ENCODE measurements at regions not wholly inside any gene's neighbourhood (a gene's known extent, or its start where the extent isn't known, plus 50 kb on each side); places are given as distances from the start of the nearest gene placed in this dataset.

GRCh38 chr2:144163592-144163991, 356.3 kb downstream of the ZEB2 start:
- Mint-ChIP-seq H3K27me3 (ENCODE audit: low read depth) (no peaks in the 10 kb centered on the region), H3K4me1 (0 out of 4 replicates have a peak, but pooled peaks cover 2 to 3% of the 10 kb centered on the region in 2 experiments), H3K27ac (no peak overlapping the region), H3K36me3 (ENCODE audit: insufficient read depth in 1 of 3, low read depth in 3 of 3) (no peaks in the 10 kb centered on the region), H3K4me3 (no peak overlapping the region), H3K9me3 (no peaks in the 10 kb centered on the region)
- H3K9ac ChIP-seq (ENCODE audit: extremely low read depth, insufficient read length, low read length) = no peak overlapping the region
- H4K20me1 ChIP-seq (ENCODE audit: control insufficient read depth, insufficient read depth, insufficient read length) = no peaks in the 10 kb centered on the region
- no peak overlapping the region for H2BK5ac ChIP-seq (ENCODE audit: insufficient read length, low read length)
- H3K9me3 ChIP-seq (ENCODE audit: control insufficient read depth, low read depth, low read length) = no peaks in the 10 kb centered on the region
- no peak overlapping the region for H2BK12ac ChIP-seq (ENCODE audit: insufficient read length, low read depth, low read length)
- TF ChIP-seq CTCF (conservative IDR thresholded peaks at IDR 0.05) = no peak
- H3K27me3 ChIP-seq (ENCODE audit: insufficient read depth, low read length) = no peaks in the 10 kb centered on the region
- no peak overlapping the region for H2BK20ac ChIP-seq (ENCODE audit: low read depth, low read length, poor library complexity, severe bottlenecking)
- WGBS (ENCODE audit: extremely low coverage, insufficient read length, low lambda C conversion rate) = no CpG with 5 or more reads among the region's 2 CpGs
- no peak overlapping the region for H4K8ac ChIP-seq (replicated peaks; ENCODE audit: insufficient read length, low read depth, low read length)
- no peak overlapping the region for H4K5ac ChIP-seq (ENCODE audit: insufficient read length, low read depth, low read length)
- no peaks in the 10 kb centered on the region for H3K79me2 ChIP-seq (ENCODE audit: insufficient read depth, low read length)
- H3K18ac ChIP-seq (ENCODE audit: insufficient read length, low read depth, low read length) = no peak overlapping the region
- H2BK15ac ChIP-seq (ENCODE audit: low read depth, low read length) = no peak overlapping the region
- no peak overlapping the region for H3K4me2 ChIP-seq (ENCODE audit: insufficient read depth, insufficient read length, low read length)
- H2BK120ac ChIP-seq (ENCODE audit: low read depth, low read length, poor library complexity, severe bottlenecking) = no peak overlapping the region
- no peak overlapping the region for H3K56ac ChIP-seq (ENCODE audit: insufficient read length, low read depth, low read length)
- no peaks in the 10 kb centered on the region for H3K4me1 ChIP-seq (ENCODE audit: insufficient read depth, low read length)
- no peak overlapping the region for H3K23ac ChIP-seq (ENCODE audit: insufficient read length, low read depth, low read length)
- no peak overlapping the region for H2AFZ ChIP-seq (ENCODE audit: low read length)
- no peak overlapping the region for H3K14ac ChIP-seq (ENCODE audit: insufficient read depth, low read length)
- DNase-seq = no peak
- no peaks in the 10 kb centered on the region for H3K23me2 ChIP-seq (ENCODE audit: insufficient read length, low read depth, low read length, poor library complexity, severe bottlenecking)
- H3T11ph ChIP-seq (ENCODE audit: low read length) = no peak overlapping the region
- H4K91ac ChIP-seq (ENCODE audit: insufficient read length, low read depth, low read length) = no peak overlapping the region
- no peak overlapping the region for H3K27ac ChIP-seq (ENCODE audit: insufficient read length, low read depth, low read length)
- no peak overlapping the region for H2AK5ac ChIP-seq (ENCODE audit: insufficient read length, low read length)
- no peak overlapping the region for H3K4ac ChIP-seq (ENCODE audit: low read depth, low read length)
- H3K79me1 ChIP-seq (ENCODE audit: insufficient read depth, low read depth, low read length, poor library complexity, severe bottlenecking) = no peaks in the 10 kb centered on the region

Data from H9 (cell line).